Right renal cortex interstitium (tissue), 3 donors: ENCODE measurements at regions not wholly inside any gene's neighbourhood (a gene's known extent, or its start where the extent isn't known, plus 50 kb on each side); places are given as distances from the start of the nearest gene placed in this dataset.

Source experiments
- DNase-seq, 3 donors: peaks; one replicate each; pipeline ENCODE4 v3.0.0-alpha.2; 2013; ENCODE audit warnings: low read depth in 3 of 3, low spot score in 2 of 3

DNA sequence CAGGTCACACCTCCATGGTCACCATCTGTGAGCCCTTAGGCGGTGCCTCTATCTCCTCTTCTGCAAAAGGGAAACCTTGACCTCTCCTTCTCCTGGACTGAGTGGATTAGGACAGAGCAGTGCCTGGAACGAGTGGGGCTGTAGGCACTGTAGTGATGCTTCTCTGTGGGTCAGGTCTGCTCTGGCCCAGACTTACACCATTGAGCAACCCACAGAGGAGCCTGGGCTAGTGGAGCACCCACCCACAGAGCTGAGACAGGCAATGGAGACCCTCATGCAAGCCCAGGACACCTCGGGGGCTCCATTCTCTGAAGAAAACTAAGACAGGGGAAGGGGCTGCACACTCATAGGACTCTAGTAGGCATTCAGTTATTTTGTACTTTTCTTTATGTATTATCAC lies 400.6 kb downstream of the GADD45G start:
- DNase-seq = no peak

DNA sequence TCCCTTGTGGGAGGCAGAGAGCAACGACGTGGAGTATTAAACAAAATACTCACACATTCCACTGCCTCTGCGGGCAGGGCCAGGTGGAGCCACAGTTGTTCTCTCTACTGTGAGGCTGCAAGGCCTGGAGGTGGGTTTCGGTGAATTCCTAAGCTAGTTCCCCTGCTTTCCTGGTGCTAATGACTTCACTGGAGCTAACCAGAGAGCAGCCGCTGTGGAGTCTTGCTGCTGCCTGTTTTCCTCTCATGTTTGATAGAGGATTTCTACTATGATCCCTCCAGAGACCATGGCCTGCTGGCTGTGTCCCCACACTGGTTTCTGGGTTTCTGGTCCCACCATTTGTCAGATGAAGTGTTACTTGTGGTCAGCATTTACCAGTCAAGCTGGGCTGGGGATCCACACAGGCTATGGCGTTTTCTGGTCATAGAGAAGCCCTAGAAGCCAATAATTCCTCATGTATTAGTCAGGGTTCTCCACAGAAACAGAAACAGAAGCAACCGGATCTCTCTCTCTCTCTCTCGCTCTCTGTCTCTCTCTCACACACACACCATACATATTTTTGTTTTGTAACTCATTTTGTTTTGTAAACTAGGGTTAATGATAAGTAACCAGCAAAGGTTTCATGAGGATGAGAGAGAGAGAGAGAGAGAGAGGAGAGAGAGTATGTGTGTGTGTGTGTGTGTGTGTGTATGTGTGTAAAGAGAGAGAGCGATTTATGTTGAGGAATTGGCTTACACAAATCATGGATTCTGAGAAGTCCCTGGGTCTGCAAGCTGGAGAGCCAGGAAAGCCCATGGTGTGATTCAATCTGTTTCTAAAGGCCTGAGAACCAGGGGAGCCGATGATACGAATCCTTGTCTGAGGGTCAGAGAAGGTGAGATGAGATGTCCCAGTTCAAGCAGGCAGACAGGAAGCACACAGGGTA lies 403.0 kb downstream of the GADD45G start:
- DNase-seq = no peak

DNA sequence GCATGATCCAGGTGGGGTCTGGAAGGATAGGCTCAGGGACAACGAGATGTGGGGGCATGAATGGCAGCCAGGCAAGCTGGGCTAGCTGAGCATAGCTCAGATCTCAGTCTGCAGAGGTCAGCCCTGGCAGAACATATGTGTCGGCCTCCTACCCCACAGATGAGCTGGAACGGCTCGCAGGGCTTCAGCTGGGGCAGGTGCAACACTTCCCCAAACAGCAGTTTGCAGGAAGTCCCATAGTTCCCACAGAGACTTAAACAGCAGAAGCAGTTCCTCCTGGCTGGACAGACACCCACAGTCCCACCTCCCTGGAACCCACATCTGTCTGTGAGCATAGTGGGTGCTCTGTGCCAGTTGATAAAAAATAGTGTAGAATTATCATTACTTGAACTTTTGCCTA lies 404.6 kb downstream of the GADD45G start:
- DNase-seq = no peak

DNA sequence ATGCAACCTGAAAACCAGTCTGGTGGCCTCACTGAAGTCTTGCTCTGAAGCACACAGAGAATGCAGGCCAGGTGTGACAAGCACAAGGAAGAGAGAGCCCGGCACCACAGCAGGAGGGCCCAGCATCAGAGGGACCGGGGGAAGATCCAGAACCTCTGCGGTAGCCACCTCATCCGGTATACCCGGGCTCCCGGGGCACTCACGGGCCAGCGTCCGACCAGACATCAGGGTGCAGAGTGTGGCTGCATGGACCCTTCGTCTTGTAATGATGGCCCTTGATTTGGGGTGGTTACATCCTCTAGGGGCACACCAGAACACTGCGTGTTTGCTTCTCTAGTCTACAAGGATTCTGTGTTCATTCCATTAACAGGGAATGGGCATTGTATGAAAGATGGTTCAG lies 406.0 kb downstream of the GADD45G start:
- DNase-seq = no peak

DNA sequence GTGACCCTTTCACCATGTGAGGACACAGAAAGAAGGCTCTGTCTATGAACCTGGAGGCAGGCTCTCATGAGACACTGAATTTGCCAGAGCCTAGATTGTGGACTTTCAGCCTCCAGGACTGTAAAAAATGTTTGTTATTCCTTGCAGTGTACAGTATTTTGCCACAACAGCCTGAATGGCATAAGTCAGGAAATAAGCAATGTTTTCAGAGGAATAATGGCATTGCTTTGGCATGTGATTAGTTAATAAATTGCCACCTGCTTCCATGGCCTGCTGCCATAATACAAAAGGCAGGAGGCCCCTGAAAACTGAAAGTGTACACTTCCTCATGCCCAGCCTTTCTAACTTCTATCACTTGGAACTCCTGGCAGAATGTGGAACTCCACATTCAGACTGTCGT lies 408.1 kb downstream of the GADD45G start:
- no peak for DNase-seq

DNA sequence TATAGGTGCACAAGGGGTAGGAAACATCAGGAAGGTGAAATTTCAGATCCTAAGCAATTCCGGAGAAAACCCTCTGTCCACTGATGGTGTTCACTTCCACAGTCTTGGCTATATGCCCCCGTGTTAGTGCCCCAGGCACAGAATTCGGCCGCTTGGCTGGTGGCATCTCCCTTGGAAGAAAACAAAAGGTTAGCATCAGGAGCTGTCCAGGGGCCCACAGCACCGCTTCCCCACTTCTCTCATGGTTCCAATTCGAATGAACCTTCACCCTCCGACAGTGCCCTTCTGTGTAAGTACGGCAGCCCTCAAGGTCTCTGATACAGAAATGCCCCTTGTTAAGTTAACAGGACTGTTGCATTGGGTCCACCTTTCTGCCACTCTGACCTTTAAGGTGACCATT lies 409.0 kb downstream of the GADD45G start:
- DNase-seq = no peak

DNA sequence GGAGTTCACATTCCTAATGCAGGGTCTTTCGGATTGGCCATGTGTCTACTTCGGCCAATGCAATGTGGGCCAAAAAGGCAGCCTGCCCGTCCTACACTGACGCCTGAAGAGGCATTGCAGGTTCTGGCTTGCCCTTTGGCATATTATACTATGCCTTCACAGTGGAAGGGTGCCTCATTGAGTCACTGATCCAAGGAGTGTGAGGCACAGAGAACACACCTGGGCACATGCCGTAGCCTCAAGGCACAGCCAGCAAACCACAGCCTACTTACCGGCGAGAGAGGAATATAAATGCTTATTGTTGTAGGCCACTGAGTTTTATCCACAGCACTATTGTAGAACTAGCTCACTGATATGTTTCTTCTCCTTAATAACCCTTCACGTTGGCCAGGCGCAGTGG lies 409.6 kb downstream of the GADD45G start:
- DNase-seq = no peak

DNA sequence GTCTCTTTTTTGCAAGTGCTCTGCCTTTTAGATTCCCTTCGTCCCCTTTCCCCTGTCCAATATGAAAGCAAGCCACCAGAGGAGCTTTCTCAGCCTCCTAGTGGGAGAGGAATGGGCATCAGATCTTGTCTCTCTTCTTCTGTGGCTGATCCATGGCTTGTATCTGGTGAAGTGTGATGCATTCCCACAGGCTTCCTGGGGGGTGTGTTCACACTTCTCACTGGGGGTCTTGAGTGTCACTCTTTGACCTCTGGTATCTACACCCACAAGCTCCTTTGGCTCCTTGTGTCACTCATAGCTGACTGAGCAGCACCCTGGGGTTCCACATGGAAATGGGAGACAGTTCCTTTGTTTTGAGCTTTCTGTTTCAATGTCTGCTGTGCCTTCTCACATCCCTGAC lies 411.5 kb downstream of the GADD45G start:
- DNase-seq = no peak

DNA sequence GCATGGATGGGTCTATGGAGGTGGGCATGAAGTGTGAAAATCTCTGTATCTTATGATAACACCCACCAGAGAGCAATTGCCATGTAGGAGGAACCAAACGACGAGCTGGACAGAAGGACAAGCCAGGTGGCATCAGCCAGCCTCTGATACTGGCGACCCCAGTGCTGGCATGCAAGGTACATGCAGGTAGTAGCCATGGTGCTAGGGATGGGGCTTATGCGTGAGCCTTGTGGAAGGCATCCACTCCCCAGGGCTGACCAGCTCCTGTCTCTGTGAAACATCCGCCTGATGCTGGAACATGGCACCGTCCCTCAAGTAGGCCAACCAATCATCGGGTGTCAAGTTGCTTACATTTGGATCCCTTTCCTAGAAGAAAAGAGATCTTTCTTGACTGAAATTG lies 412.9 kb downstream of the GADD45G start:
- DNase-seq = no peak

DNA sequence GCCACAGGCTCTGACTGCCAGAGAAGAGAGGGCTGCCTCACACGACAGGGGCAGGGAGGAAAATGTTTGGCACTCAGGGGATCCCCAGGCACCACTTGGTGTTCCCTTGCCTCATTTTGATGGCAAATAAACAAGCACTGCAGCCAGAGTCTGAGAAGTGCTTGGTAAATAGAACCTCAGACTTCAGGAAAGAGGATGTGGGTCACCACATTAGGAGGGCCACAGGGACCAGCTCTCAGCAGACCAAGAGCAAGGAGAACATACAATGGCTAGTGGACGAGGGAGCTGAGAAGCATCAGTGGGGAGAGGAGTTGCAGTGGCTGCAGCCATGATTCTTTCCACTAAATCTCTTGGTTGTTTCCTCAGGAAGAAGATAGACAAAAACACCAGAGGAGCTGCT lies 413.9 kb downstream of the GADD45G start:
- no peak for DNase-seq

DNA sequence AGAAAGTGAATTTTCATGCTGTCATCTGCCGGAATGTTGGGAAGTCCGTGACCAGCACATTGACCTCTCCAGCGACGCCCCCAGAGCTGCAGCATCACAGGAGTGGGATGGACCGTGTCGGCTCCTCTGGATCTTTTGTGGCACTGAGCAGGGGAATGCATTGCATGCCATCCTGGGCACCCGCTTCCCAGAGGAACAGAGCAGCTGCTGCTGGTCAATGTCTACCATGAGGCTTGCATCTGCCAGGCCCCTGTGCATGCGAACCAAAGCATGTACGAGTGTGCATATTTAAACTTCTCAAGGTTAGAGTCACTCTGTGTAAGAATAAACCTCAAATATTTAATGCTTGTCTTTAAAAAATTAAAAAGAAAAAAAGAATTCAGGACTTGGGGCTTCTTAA lies 414.8 kb downstream of the GADD45G start:
- no peak for DNase-seq

DNA sequence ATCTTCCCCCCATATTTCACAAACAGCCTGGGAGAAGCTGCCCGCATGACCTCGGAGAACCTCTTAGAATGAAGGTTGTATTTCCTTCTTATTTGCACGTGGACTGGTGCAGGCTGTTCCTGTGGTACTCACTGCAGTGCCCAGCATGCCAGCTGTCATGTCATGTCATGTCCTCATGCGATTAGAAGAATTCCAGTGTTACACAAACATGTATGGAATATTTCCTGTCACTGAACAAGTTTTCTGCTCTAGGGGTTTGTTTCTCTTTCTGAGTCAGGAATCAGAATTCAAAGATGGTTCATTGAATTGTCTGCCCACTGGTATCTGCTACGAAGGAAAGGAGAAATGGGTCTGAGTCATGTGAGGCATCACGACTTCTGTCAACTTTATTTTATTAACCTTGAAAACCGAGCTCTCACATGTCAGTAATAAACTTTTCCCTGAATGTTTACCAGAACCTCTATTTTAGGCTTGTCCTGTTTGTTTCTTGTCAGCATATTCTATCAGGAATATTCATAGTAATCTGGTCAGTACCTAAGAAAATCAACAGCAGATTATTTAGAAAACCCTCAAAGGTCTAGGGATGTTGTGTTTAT lies 415.6 kb downstream of the GADD45G start:
- DNase-seq = no peak

DNA sequence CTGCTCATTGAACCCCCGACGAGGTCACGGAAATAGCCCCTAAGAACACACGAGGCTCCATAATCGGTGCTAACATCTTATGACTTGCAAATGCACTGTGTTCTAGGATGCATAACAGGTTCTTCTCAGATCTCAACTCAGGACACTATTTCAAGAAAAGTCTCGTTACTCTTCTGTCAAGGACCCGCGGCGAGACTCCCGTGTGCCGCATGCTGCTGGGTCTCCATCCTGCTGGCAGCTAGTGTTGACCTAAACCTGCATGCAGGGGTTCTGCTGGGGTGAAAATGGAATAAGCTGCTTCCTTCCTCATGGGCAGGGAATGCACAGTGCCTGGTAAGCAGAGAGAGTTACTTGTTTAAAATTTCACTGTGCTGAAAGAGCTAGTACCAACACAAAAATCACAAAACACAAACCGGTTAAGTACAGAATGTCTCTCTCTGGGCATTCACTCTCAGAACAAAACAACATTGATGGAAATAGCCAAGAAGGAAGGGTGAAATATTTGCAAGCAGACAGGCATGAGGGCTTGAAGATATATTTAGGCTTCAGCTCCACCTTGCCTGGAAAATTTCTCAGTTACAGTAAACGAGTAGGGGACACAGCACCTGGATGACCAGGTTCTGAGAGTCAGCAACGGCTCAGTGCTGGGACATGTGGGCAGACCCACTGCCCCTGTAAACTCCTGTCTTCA lies 416.5 kb downstream of the GADD45G start:
- DNase-seq = no peak

DNA sequence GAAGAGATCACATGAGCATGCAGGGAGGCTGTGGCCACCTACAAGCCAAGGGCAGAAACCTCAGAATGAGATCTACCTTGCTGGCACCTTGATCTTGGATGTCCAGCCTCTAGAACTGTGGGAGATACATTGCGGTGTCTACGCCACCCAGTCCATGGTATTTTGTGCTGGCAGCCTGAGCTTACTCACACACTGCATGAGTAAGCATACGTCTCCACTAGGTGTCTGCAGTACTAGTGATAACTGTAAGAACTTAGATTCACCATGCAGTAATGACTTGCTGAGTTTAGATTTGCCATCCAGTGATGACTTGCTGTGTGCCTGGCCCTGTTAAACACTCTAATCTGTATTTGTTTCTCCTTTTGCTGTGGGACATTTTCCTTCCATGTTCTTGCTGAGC lies 417.7 kb downstream of the GADD45G start:
- DNase-seq = no peak

DNA sequence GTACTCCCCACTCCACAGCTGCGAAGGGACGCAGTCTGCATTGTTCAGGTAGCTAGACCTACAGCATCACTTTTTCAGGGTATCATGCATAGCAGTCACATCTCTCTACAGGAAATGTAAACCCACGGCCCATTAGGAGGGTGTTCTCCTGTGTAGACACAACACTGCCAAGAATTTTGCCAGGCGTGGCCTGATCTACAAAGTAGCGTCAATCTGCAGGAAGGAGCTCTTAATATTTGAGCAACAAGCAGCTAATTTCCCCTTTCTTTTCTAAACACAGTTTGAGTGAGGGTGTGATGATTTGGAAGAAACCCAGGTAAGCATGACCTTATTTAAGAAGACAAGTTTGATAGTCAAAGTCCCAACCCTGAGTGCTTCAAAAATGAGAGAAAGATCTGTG lies 419.0 kb downstream of the GADD45G start:
- DNase-seq = no peak

DNA sequence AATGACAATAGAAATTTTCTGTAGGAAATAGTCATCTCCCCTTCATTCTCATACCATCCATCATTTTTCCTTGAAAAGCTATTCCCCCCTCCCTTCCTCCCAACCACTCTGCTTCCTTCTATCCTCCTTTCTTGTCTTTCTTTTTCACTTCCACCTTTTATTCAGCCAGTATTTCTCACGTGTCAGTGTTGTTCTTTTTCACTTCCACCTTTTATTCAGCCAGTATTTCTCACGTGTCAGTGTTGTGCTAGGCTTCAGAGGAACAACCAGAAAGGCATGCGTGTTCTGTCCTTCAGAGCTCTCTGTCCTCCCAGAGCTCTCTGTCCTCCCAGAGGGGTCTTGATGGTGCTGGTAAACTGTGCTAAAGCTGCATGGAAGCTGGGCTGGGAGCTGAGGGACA lies 419.6 kb downstream of the GADD45G start:
- DNase-seq = no peak

DNA sequence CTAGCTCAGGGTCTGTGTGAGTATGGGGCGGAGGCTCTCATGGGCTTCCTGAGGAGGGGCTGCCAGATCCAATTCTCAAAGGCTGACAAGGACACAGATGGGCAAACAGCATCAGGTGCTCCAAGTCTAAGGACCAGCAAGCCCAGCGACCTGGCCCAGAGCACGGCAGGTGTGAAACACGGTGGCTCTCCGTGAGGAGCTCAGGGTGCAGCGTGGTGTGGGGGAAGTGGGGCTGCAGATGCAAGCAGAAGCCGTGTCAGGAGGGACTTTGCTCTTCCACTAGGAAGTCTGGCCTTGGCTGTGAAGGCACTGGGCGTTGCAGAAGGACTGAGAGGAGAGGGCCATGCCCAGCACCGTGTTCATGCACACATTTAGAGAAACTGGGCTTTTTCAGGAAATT lies 420.0 kb downstream of the GADD45G start:
- no peak for DNase-seq

DNA sequence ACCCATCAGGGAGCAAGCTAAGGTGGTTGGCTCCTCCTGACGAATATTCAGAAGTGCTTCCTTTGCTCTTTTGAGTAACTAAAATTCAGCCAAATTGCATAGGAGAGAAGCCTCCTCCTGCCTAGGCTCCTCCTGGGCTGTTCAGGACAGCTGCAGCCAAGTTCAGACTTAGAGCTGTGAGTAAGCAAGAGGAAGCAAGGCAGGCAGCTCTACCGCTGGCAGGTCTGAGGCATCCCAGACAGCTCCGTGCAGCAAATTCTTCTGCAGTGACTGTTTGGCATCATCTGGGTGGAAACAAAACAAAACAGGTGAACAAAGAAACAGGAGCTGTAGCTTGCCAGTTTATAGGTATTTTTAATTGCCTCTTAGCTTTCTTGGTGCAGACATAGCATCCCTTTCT lies 421.0 kb downstream of the GADD45G start:
- DNase-seq = no peak

DNA sequence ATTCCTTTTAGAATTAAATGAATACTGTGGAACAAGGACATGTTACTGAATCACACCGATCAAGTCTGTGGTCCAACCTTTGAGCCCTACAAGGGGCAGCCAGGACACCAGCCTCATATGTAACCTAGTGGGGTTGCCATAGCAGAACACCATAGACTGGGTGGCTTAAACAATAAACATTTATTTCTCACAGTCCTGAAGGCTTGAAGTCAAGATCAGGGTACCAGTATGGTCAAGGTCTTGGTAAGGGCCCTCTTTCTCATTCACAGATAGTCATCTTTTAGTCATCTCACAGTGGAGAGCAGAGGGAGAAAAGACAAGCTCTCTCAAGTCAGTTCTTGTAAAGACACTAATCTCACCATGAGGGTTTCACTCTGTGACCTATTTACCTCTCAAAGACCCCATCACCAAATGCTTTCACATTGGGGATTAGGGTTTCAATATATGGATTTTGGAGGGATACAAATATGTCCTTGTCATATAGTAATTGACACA lies 422.5 kb downstream of the GADD45G start:
- DNase-seq = no peak

DNA sequence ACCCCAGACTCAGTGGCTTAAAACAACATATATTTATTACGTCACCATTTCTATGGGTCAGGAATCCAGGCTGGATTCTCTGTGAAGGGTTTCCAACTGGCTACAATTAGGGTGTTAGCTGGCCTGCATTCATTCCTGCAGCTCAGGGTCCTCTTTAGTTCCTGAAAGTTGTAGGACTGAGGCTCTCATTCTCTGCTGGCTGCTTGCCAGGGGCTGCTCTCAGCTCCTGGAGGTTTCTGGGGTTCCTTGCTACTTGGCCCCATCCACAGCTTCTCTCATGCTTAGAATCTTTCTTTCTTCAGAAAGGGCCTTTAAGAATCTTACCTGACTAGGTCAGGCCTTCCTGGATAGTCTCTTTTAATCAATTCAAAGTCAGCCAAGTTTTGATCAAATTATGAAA lies 424.6 kb downstream of the GADD45G start:
- DNase-seq = no peak

DNA sequence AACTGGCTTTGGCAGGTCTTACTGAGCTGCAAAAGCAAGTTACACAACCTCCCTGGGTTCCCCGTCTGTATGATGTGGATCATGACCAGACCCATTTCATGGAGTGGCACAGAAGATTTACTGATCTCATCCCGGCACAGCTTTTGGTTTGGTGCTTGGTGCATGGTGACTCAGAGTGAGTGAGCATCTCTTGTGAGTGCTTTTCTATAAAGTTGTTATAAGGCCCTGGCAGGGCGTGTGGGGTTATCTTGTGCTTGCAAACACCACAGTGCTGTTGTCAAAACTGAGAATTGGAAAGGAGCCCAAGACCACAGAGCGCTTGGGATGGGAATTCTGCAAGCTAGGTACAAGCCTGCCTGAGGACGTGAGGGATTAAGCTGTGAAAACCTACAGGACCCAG lies 425.2 kb downstream of the GADD45G start:
- no peak for DNase-seq
